HepG2 (cell line): ENCODE measurements at regions not wholly inside any gene's neighbourhood (a gene's known extent, or its start where the extent isn't known, plus 50 kb on each side); places are given as distances from the start of the nearest gene placed in this dataset.

Experiments
- CREM ChIP-seq, 2 experiments: sonication (generic) in 1 of 2; formaldehyde crosslinking in 1 of 2; IDR thresholded peaks; 2 replicates each; pipeline versions ENCODE4 v1.4.0 to v1.6.1; 2016 to 2020; ENCODE audit warnings: antibody characterized with exemption in 1 of 2, mild to moderate bottlenecking in 1 of 2, missing genetic modification reagents in 1 of 2
- RFX5 ChIP-seq: IDR thresholded peaks from 2 replicates; pipeline ENCODE4 v1.6.1; 2011; ENCODE audit warnings: low read depth, low read length, improper control_type of control experiment
- TCF12 ChIP-seq, 2 experiments: fragments of 450-650 bp in 1 of 2; sonication (generic) in 1 of 2; formaldehyde crosslinking in 1 of 2; IDR thresholded peaks; 2 replicates each; pipeline versions ENCODE4 v1.6.1 to v1.8.0; 2017 to 2022; ENCODE audit warnings: antibody characterized with exemption in 1 of 2, mild to moderate bottlenecking in 1 of 2, missing genetic modification reagents in 1 of 2, moderate library complexity in 1 of 2
- ZBTB20 ChIP-seq: sonication (generic); formaldehyde crosslinking; IDR thresholded peaks from 2 replicates; pipeline ENCODE4 v1.8.1; 2023; ENCODE audit warnings: missing genetic modification reagents, low read depth, mild to moderate bottlenecking, borderline replicate concordance

DNA sequence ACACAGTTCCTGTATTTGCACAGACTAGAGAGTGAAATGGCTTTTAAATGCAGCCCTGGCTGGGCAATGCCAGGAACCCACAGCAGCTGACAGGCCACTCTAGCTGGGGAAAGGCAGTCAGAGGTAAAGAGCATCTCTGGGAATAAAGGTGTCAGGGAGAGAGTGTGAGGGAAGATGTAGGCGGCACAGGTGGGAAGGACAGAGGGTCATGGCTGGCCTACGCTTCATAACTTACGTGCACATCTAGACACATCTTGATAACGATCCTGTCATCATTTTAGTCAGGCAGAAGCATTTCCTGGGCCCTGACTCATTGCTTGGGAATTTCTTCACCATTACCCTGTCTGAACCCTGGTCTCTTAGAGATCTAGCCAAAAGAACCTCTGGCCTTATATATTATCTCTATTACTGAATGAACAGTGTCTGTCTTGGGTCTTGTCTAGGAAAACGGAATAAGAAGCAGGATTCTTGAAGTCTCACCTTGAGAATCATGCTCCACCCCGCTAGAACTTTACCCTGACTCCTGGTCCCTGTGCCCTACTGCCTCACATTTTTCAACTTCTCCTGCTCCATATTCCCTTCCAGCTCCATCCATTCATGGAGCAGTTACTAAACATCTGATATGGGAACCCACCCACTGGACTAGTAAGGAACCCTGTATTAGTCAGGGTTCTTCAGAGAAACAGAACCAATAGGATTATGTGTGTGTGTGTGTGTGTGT, 106.4 kb upstream of the ELL2 start:
- TF ChIP-seq CREM (IDR thresholded peaks at IDR 0.05) = no peak
- TF ChIP-seq CREM (CRISPR knock-in tag; IDR thresholded peaks at IDR 0.05) = no peak
- no peak for TF ChIP-seq TCF12 (IDR thresholded peaks at IDR 0.05)
- no peak for TF ChIP-seq TCF12 (CRISPR knock-in tag; IDR thresholded peaks at IDR 0.05)
- no peak for TF ChIP-seq RFX5
- no peak for TF ChIP-seq ZBTB20 (CRISPR knock-in tag)
